Sigmoid colon (tissue), 4 donors: ENCODE measurements at regions not wholly inside any gene's neighbourhood (a gene's known extent, or its start where the extent isn't known, plus 50 kb on each side); places are given as distances from the start of the nearest gene placed in this dataset.

Experiments used
- EP300 ChIP-seq, 4 donors: sonication (generic); formaldehyde crosslinking; IDR thresholded peaks; one replicate each; pipeline ENCODE4 v1.6.1; 2017; ENCODE audit warnings: antibody characterized with exemption in 4 of 4
- TF ChIP-seq, protein P1 (sequence below), 4 experiments: fragments of 450-650 bp in 3 of 4; fragments of 200-600 bp in 1 of 4; IDR thresholded peaks; one replicate each; pipeline ENCODE4 v1.5.1; 2016 to 2019; ENCODE audit warnings: antibody characterized with exemption in 4 of 4, mild to moderate bottlenecking in 3 of 4, moderate library complexity in 2 of 4

DNA sequence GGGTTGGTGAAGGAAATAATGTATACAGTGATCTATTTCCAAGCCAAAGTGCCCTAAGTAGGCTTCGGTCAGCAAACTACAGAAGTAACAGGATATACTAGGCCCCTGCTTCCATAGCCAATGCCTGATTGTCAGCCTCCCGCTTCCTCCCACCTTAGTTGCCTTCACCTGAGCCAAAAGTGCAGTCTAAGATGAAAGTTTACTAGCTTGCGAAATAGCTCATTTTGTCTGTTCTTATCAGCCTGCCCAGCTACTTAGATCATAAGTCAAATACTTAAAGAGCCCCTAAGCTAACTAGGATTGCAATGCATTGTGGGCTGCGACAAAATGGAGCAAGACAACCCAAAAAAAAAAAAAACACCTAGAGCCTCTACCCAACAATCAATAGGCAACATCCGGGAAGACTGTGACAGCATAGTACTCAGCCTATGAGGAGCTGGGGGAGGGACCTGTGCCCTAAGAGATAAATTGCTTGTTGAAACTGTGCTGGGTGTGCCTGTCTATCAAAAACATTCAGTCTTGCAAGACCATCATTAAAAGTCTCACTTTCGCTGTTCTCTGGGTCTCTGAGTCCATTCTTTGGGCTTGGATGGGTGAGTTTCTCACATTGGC is 454.7 kb upstream of the TSHZ3 start:
- TF ChIP-seq, protein P1, sequence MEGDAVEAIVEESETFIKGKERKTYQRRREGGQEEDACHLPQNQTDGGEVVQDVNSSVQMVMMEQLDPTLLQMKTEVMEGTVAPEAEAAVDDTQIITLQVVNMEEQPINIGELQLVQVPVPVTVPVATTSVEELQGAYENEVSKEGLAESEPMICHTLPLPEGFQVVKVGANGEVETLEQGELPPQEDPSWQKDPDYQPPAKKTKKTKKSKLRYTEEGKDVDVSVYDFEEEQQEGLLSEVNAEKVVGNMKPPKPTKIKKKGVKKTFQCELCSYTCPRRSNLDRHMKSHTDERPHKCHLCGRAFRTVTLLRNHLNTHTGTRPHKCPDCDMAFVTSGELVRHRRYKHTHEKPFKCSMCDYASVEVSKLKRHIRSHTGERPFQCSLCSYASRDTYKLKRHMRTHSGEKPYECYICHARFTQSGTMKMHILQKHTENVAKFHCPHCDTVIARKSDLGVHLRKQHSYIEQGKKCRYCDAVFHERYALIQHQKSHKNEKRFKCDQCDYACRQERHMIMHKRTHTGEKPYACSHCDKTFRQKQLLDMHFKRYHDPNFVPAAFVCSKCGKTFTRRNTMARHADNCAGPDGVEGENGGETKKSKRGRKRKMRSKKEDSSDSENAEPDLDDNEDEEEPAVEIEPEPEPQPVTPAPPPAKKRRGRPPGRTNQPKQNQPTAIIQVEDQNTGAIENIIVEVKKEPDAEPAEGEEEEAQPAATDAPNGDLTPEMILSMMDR (IDR thresholded peaks at IDR 0.05) = no peak
- TF ChIP-seq EP300 (IDR thresholded peaks at IDR 0.05) = no peak
